ENCODE measurements at regions not wholly inside any gene's neighbourhood (a gene's known extent, or its start where the extent isn't known, plus 50 kb on each side); places are given as distances from the start of the nearest gene placed in this dataset.

DNA sequence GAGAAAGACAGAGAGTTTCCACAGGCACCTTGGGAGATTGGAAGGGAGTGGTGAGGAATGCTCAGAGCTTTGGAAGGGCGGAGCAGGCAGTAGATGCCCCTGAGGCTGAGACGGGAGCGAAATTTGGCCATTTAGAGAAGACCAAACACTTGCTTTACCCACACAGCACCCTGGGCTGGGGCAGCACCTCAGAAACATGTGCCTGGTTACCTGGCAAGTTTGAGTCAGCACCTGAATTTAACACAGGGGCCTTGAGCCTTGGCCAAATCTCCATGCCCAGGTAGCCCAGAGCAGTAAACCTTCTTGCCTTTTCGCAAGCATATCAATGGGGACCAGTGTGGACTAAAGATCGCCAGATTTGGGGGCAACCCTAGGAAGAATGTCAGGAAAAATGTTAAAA lies 111.9 kb upstream of the NFE2L3 start:
- TF ChIP-seq POLR2A (IDR thresholded peaks at IDR 0.05), result no peak
- TF ChIP-seq, protein P1, sequence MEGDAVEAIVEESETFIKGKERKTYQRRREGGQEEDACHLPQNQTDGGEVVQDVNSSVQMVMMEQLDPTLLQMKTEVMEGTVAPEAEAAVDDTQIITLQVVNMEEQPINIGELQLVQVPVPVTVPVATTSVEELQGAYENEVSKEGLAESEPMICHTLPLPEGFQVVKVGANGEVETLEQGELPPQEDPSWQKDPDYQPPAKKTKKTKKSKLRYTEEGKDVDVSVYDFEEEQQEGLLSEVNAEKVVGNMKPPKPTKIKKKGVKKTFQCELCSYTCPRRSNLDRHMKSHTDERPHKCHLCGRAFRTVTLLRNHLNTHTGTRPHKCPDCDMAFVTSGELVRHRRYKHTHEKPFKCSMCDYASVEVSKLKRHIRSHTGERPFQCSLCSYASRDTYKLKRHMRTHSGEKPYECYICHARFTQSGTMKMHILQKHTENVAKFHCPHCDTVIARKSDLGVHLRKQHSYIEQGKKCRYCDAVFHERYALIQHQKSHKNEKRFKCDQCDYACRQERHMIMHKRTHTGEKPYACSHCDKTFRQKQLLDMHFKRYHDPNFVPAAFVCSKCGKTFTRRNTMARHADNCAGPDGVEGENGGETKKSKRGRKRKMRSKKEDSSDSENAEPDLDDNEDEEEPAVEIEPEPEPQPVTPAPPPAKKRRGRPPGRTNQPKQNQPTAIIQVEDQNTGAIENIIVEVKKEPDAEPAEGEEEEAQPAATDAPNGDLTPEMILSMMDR (IDR thresholded peaks at IDR 0.05), result no peak
